ENCODE measurements at regions not wholly inside any gene's neighbourhood (a gene's known extent, or its start where the extent isn't known, plus 50 kb on each side); places are given as distances from the start of the nearest gene placed in this dataset.

GRCh38 chr14:98143566-98143965 is 1128.4 kb downstream of the BCL11B start:
- TF ChIP-seq POLR2A (IDR thresholded peaks at IDR 0.05; ENCODE audit: low read length) (no peak), GATA1 (IDR thresholded peaks at IDR 0.05; ENCODE audit: low read depth, low read length) (no peak)

Data from erythroblast (primary cell).